Mononuclear cell (primary cell): ENCODE measurements at regions not wholly inside any gene's neighbourhood (a gene's known extent, or its start where the extent isn't known, plus 50 kb on each side); places are given as distances from the start of the nearest gene placed in this dataset.

Source experiments
- H3K27me3 ChIP-seq: 2 replicates; pipeline ENCODE4 v1.6.0; 2011; ENCODE audit warnings: low read length, control low read depth; ENCODE audit not compliant: insufficient read depth
- H3K4me1 ChIP-seq: 2 replicates; pipeline ENCODE4 v1.5.1; 2011; ENCODE audit warnings: mild to moderate bottlenecking, low read length, control low read depth; ENCODE audit not compliant: insufficient read depth
- H3K4me3 ChIP-seq: 2 replicates; pipeline ENCODE4 v1.5.1; 2011; ENCODE audit warnings: mild to moderate bottlenecking, low read length, moderate library complexity
- H3K9me3 ChIP-seq: 2 replicates; pipeline ENCODE4 v1.5.1; 2011; ENCODE audit warnings: low read depth, mild to moderate bottlenecking, control low read depth, low read length

GRCh38 chr10:42939685-42940366 is 137.0 kb upstream of the RET start:
- H3K4me1 ChIP-seq = no peaks in the 10 kb centered on the region
- H3K9me3 ChIP-seq = no peaks in the 10 kb centered on the region
- H3K27me3 ChIP-seq = no peaks in the 10 kb centered on the region
- no peak overlapping the region for H3K4me3 ChIP-seq

- Histone ChIP-seq H3K27me3 (no peaks in the 10 kb centered on the region), H3K4me1 (no peaks in the 10 kb centered on the region), H3K4me3 (no peak overlapping the region), H3K9me3 (no peaks in the 10 kb centered on the region)
These were observed 136.2 kb upstream of the RET start for GRCh38 chr10:42940487-42941294.

- H3K9me3 ChIP-seq = no peaks in the 10 kb centered on the region
- H3K27me3 ChIP-seq = no peaks in the 10 kb centered on the region
These were observed 135.6 kb upstream of the RET start for GRCh38 chr10:42941295-42941644.

GRCh38 chr10:42941790-42942189 is 135.1 kb upstream of the RET start:
- Histone ChIP-seq H3K4me3 (no peak overlapping the region), H3K4me1 (no peaks in the 10 kb centered on the region), H3K27me3 (no peaks in the 10 kb centered on the region), H3K9me3 (no peaks in the 10 kb centered on the region)

More at GRCh38 chr10:42941295-42941644, 135.6 kb upstream of the RET start:
- Histone ChIP-seq H3K4me3 (no peak overlapping the region), H3K4me1 (no peaks in the 10 kb centered on the region)

- Histone ChIP-seq H3K9me3 (no peaks in the 10 kb centered on the region), H3K4me1 (no peaks in the 10 kb centered on the region), H3K27me3 (no peaks in the 10 kb centered on the region), H3K4me3 (no peak overlapping the region)
These were observed 134.5 kb upstream of the RET start for GRCh38 chr10:42942279-42942950.

GRCh38 chr10:42943025-42943818 is 133.6 kb upstream of the RET start:
- no peaks in the 10 kb centered on the region for H3K9me3 ChIP-seq
- no peak overlapping the region for H3K4me3 ChIP-seq
- H3K4me1 ChIP-seq = no peaks in the 10 kb centered on the region
- H3K27me3 ChIP-seq = no peaks in the 10 kb centered on the region

GRCh38 chr10:42948040-42948439 is 128.8 kb upstream of the RET start:
- Histone ChIP-seq H3K4me1 (no peaks in the 10 kb centered on the region), H3K4me3 (no peak overlapping the region), H3K9me3 (no peaks in the 10 kb centered on the region), H3K27me3 (no peaks in the 10 kb centered on the region)

- Histone ChIP-seq H3K4me3 (no peak overlapping the region), H3K27me3 (no peaks in the 10 kb centered on the region), H3K4me1 (no peaks in the 10 kb centered on the region), H3K9me3 (no peaks in the 10 kb centered on the region)
These were observed 127.6 kb upstream of the RET start for GRCh38 chr10:42949287-42949686.

- H3K4me3 ChIP-seq = no peak overlapping the region
- no peaks in the 10 kb centered on the region for H3K27me3 ChIP-seq
- H3K4me1 ChIP-seq = no peaks in the 10 kb centered on the region
- no peaks in the 10 kb centered on the region for H3K9me3 ChIP-seq
These were observed 126.0 kb upstream of the RET start for GRCh38 chr10:42950606-42951485.

- Histone ChIP-seq H3K4me3 (no peak overlapping the region), H3K4me1 (no peaks in the 10 kb centered on the region), H3K27me3 (no peaks in the 10 kb centered on the region), H3K9me3 (no peaks in the 10 kb centered on the region)
These were observed 125.2 kb upstream of the RET start for GRCh38 chr10:42951486-42952251.

GRCh38 chr10:42952349-42952748 is 124.5 kb upstream of the RET start:
- Histone ChIP-seq H3K9me3 (no peaks in the 10 kb centered on the region), H3K4me1 (no peaks in the 10 kb centered on the region), H3K27me3 (no peaks in the 10 kb centered on the region), H3K4me3 (no peak overlapping the region)

GRCh38 chr10:42952931-42953683 is 123.8 kb upstream of the RET start:
- no peaks in the 10 kb centered on the region for H3K27me3 ChIP-seq
- no peaks in the 10 kb centered on the region for H3K9me3 ChIP-seq
- H3K4me1 ChIP-seq = no peaks in the 10 kb centered on the region
- H3K4me3 ChIP-seq = no peak overlapping the region
